Activated naive CD8-positive, alpha-beta T cell treated with anti-CD3 and anti-CD28 coated beads, Interleukin-2, amount 10 ng/mL, durations not matched to agents 7 days and 5 days (primary cell): ENCODE measurements at regions not wholly inside any gene's neighbourhood (a gene's known extent, or its start where the extent isn't known, plus 50 kb on each side); places are given as distances from the start of the nearest gene placed in this dataset.

Source experiments
- ATAC-seq: fragments of 150-1000 bp; cut with Tn5 transposase; one replicate; pipeline ENCODE4 v1.10.0; 2021; ENCODE audit warnings: low read depth, moderate library complexity
- POLR2A ChIA-PET: fragments of 350-600 bp; sonication (Branson Sonifier 250); formaldehyde crosslinking; loops from one replicate; lab custom pipeline; 2021; ENCODE audit warnings: antibody characterized with exemption; lab: Charles Lee
- DNase-seq: peaks from one replicate; pipeline ENCODE4 v3.0.0; 2021
- H3K27ac Mint-ChIP-seq: one replicate; pipeline ENCODE4 v1.8.0; 2022; ENCODE audit warnings: mild to moderate bottlenecking, mixed read lengths
- H3K27me3 Mint-ChIP-seq: one replicate; pipeline ENCODE4 v1.8.0; 2022; ENCODE audit warnings: mild to moderate bottlenecking, moderate library complexity, mixed read lengths
- H3K36me3 Mint-ChIP-seq: one replicate; pipeline ENCODE4 v1.8.0; 2021; ENCODE audit warnings: mild to moderate bottlenecking, mixed read lengths
- H3K4me1 Mint-ChIP-seq: one replicate; pipeline ENCODE4 v1.8.0; 2021; ENCODE audit warnings: mixed read lengths
- H3K4me3 Mint-ChIP-seq: one replicate; pipeline ENCODE4 v1.8.0; 2022; ENCODE audit warnings: mild to moderate bottlenecking, moderate library complexity, mixed read lengths
- H3K9me3 Mint-ChIP-seq: one replicate; pipeline ENCODE4 v1.8.0; 2021; ENCODE audit warnings: mixed read lengths

DNA sequence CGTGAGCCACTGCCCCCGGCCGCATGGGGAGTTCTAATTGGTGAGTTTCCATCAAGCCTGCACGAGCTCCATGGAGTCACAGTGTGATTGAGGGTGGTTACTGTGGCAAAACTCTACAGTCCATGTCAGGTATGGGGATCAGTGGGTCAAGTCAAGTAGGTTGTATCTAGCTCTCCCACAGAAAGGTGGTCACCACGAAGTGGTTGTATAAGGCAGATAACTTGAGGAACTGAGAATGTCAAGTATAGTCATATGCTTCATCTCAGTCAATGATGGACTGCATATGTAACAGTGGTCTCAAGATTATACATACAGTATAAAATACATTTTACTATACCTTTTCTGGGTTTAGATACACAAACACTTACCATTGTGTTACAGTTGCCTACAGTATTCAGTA lies 348.6 kb upstream of the ZP4 start:
- no peaks in the 10 kb centered on the region for H3K27me3 Mint-ChIP-seq
- no peak overlapping the region for H3K4me3 Mint-ChIP-seq
- H3K36me3 Mint-ChIP-seq = no peaks in the 10 kb centered on the region
- POLR2A ChIA-PET = no interaction called here
- ATAC-seq = no peak
- no peaks in the 10 kb centered on the region for H3K9me3 Mint-ChIP-seq
- no peak for DNase-seq
- no peak overlapping the region for H3K27ac Mint-ChIP-seq
- no peaks in the 10 kb centered on the region for H3K4me1 Mint-ChIP-seq

- ATAC-seq (no peak), DNase-seq (no peak)
- H3K36me3 Mint-ChIP-seq = no peaks in the 10 kb centered on the region
- POLR2A ChIA-PET = no interaction called here
- no peaks in the 10 kb centered on the region for H3K27me3 Mint-ChIP-seq
- H3K27ac Mint-ChIP-seq = no peak overlapping the region
- H3K4me1 Mint-ChIP-seq = no peaks in the 10 kb centered on the region
- peaks cover 3% of the 10 kb centered on the region for H3K9me3 Mint-ChIP-seq
- H3K4me3 Mint-ChIP-seq = no peak overlapping the region
Measured at GRCh38 chr1:238233966-238234365, 343.2 kb upstream of the ZP4 start.

DNA sequence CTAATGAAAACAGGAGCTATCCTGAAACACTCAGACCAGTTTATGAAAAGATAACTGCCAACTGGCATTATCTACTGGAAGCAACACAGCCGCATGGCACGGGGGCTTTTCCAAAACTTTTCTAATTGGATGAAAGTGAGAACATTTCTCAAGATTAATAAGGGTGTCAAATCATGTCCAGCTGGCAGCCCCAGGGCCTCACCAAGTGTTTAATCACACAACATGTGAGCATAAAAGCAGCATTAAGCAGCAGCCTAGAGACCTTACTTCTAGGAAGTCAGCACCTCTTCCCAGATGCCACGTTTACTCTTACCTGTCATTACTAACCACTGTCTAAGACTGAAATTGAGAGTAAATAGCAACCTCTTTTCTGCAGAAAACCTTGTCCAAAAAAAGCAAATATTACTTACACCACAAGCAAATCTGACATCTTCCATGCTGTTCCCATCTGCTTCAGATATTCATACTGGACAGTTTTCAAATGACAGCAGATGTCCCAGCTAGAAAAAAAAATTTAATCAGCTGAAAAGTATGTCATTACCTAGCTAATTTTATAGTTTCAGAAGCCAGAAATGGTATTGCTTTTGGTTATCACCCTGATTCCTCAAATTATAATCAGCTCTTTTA lies 341.5 kb upstream of the ZP4 start:
- Mint-ChIP-seq H3K27me3 (no peaks in the 10 kb centered on the region), H3K36me3 (no peaks in the 10 kb centered on the region), H3K27ac (no peak overlapping the region), H3K9me3 (peaks cover 3% of the 10 kb centered on the region), H3K4me1 (no peaks in the 10 kb centered on the region), H3K4me3 (no peak overlapping the region)
- ATAC-seq (no peak), DNase-seq (no peak)
- POLR2A ChIA-PET = no interaction called here

- Mint-ChIP-seq H3K36me3 (no peaks in the 10 kb centered on the region), H3K4me3 (no peak overlapping the region), H3K27me3 (no peaks in the 10 kb centered on the region), H3K4me1 (no peaks in the 10 kb centered on the region), H3K27ac (no peak overlapping the region), H3K9me3 (peaks cover 3% of the 10 kb centered on the region)
- POLR2A ChIA-PET = no interaction called here
- no peak for DNase-seq
- ATAC-seq = no peak
Measured at GRCh38 chr1:238226810-238227209, 336.1 kb upstream of the ZP4 start.

DNA sequence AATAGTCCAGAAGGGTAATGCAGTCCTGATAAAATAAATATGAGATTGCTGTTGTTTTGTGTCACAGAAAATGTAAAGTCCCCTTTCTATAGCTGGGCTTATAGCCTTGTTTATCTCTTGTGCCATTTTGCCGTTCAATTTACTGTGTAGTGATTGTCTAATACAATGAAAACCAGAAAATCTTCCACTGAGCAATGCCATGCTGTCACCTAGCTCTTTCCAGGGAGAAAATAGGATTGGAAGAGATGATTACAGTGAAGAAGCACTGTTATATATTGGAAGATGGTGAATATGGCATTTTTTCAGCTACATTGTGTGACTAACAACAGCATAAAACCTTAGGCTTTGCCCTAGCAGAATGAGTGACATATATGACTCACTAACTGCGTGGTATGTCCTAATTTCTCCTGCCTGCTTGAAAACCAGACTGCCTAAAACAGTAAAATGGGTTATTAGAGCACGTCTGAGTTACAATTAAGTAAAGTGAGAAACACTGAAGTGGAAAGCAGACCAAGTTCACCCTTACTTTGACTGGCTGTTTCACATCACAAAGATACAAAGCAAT lies 332.4 kb upstream of the ZP4 start:
- ATAC-seq (no peak), DNase-seq (no peak)
- H3K9me3 Mint-ChIP-seq = no peaks in the 10 kb centered on the region
- no peaks in the 10 kb centered on the region for H3K36me3 Mint-ChIP-seq
- no peaks in the 10 kb centered on the region for H3K4me1 Mint-ChIP-seq
- no peaks in the 10 kb centered on the region for H3K27me3 Mint-ChIP-seq
- H3K4me3 Mint-ChIP-seq = no peak overlapping the region
- POLR2A ChIA-PET = no interaction called here
- no peak overlapping the region for H3K27ac Mint-ChIP-seq

DNA sequence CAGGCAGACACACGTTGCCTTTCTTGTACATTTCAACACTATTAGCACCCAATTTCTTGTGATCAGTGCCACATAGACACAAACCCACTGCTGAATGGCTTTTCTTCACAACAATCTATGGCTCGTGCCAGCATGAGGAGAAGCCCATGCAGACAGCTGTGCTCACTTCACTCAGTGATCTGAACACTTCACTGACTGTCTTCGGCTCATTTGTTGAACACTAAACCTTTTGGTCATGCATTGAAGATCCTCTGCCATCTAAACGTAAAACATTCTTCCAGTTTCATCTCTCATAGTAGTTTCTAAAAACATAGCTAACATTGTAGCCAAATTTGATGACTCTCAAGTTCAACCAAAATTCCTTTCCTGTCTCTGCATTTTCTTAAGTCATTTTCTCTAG lies 331.0 kb upstream of the ZP4 start:
- ATAC-seq = no peak
- no peaks in the 10 kb centered on the region for H3K9me3 Mint-ChIP-seq
- POLR2A ChIA-PET = no interaction called here
- H3K4me3 Mint-ChIP-seq = no peak overlapping the region
- no peaks in the 10 kb centered on the region for H3K4me1 Mint-ChIP-seq
- DNase-seq = no peak
- no peak overlapping the region for H3K27ac Mint-ChIP-seq
- H3K36me3 Mint-ChIP-seq = no peaks in the 10 kb centered on the region
- H3K27me3 Mint-ChIP-seq = no peaks in the 10 kb centered on the region

DNA sequence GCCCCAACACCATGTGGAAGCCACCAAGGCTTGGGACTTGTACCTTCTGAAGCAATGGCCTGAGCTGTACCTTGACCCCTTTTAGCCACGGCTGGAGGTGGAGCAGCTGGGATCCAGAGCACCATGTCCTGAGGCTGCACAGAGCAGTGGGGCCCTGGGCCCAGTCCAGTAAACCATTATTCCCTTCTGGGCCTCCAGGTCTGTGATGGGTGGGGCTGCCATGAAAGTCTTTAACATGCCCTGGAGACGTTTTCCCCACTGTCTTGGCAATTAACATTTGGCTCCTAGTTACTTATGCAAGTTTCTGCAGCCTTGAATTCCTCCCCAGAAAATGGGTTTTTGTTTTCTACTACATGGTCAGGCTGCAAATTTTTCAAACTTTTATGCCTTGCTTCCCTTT lies 323.7 kb upstream of the ZP4 start:
- ATAC-seq (no peak), DNase-seq (no peak)
- Mint-ChIP-seq H3K36me3 (no peaks in the 10 kb centered on the region), H3K27me3 (no peaks in the 10 kb centered on the region), H3K4me3 (no peak overlapping the region), H3K9me3 (no peaks in the 10 kb centered on the region), H3K4me1 (no peaks in the 10 kb centered on the region), H3K27ac (no peak overlapping the region)
- POLR2A ChIA-PET = no interaction called here

GRCh38 chr1:238205045-238205662 lies 314.4 kb upstream of the ZP4 start:
- no peaks in the 10 kb centered on the region for H3K36me3 Mint-ChIP-seq
- H3K9me3 Mint-ChIP-seq = peaks cover 4% of the 10 kb centered on the region
- no peak overlapping the region for H3K4me3 Mint-ChIP-seq
- no peak overlapping the region for H3K27ac Mint-ChIP-seq
- H3K4me1 Mint-ChIP-seq = no peaks in the 10 kb centered on the region
- no peaks in the 10 kb centered on the region for H3K27me3 Mint-ChIP-seq
- POLR2A ChIA-PET = no interaction called here
- ATAC-seq = no peak
- DNase-seq = no peak

DNA sequence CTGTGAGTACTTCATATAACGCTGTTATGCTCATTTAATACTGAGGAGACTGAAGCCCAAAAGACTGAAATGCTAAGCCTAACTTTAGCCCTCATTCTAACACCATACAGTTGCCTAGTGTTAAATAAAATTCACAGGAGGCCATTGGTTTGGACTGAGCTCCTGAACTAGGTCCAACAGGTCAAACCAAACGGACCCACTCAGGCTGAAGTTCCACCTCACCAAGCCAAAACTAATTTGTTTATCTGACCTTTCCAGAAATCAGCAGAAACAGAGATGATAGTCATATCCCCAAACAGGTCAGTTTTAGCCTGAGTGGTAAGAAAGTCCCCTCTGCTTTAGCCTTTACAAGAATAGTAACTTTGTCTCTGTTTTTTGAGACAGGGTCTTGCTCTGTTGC lies 311.3 kb upstream of the ZP4 start:
- ATAC-seq = no peak
- no peak for DNase-seq
- POLR2A ChIA-PET = no interaction called here
- H3K4me3 Mint-ChIP-seq = no peak overlapping the region
- H3K36me3 Mint-ChIP-seq = no peaks in the 10 kb centered on the region
- no peaks in the 10 kb centered on the region for H3K4me1 Mint-ChIP-seq
- H3K9me3 Mint-ChIP-seq = peaks cover 2% of the 10 kb centered on the region
- H3K27ac Mint-ChIP-seq = no peak overlapping the region
- no peaks in the 10 kb centered on the region for H3K27me3 Mint-ChIP-seq

DNA sequence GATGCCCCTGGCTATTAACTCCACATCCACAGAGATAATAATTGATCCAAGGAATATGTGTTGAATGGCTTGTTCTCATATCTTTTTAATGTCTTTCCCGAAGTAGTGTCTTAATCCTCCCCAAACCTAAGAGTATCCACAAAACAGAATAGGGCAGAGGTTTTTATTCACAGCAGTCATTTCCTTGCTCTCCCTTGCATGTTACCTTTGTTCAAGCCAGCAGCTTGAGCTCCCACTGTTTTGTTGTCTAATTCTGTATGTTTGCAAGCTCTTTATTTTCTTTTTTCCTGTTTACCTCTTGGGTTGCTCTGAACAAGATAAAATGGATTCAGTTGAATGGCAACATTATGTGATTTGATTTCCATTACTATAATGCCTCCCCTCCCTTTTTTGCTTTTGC lies 308.6 kb upstream of the ZP4 start:
- ATAC-seq = no peak
- Mint-ChIP-seq H3K4me3 (no peak overlapping the region), H3K36me3 (no peaks in the 10 kb centered on the region), H3K27me3 (no peaks in the 10 kb centered on the region), H3K4me1 (no peaks in the 10 kb centered on the region), H3K9me3 (no peaks in the 10 kb centered on the region), H3K27ac (no peak overlapping the region)
- POLR2A ChIA-PET = no interaction called here
- DNase-seq = no peak

- DNase-seq (no peak), ATAC-seq (no peak)
- H3K36me3 Mint-ChIP-seq = no peaks in the 10 kb centered on the region
- no peaks in the 10 kb centered on the region for H3K27me3 Mint-ChIP-seq
- POLR2A ChIA-PET = no interaction called here
- no peaks in the 10 kb centered on the region for H3K4me1 Mint-ChIP-seq
- H3K9me3 Mint-ChIP-seq = no peaks in the 10 kb centered on the region
- H3K4me3 Mint-ChIP-seq = no peak overlapping the region
- H3K27ac Mint-ChIP-seq = no peak overlapping the region
Measured at GRCh38 chr1:238196516-238196915, 305.8 kb upstream of the ZP4 start.

GRCh38 chr1:238191170-238191569 lies 300.4 kb upstream of the ZP4 start:
- Mint-ChIP-seq H3K9me3 (peaks cover 4% of the 10 kb centered on the region), H3K4me3 (no peak overlapping the region), H3K36me3 (no peaks in the 10 kb centered on the region), H3K27me3 (no peaks in the 10 kb centered on the region), H3K27ac (no peak overlapping the region), H3K4me1 (no peaks in the 10 kb centered on the region)
- DNase-seq (no peak), ATAC-seq (no peak)
- POLR2A ChIA-PET = no interaction called here

GRCh38 chr1:238187575-238187949 lies 296.8 kb upstream of the ZP4 start:
- no peaks in the 10 kb centered on the region for H3K36me3 Mint-ChIP-seq
- ATAC-seq (no peak), DNase-seq (no peak)
- no peaks in the 10 kb centered on the region for H3K4me1 Mint-ChIP-seq
- H3K4me3 Mint-ChIP-seq = no peak overlapping the region
- peaks cover 6% of the 10 kb centered on the region for H3K9me3 Mint-ChIP-seq
- no peaks in the 10 kb centered on the region for H3K27me3 Mint-ChIP-seq
- POLR2A ChIA-PET = no interaction called here
- H3K27ac Mint-ChIP-seq = no peak overlapping the region

GRCh38 chr1:238186887-238187574 lies 296.3 kb upstream of the ZP4 start:
- Mint-ChIP-seq H3K36me3 (no peaks in the 10 kb centered on the region), H3K9me3 (peaks cover 6% of the 10 kb centered on the region), H3K4me1 (no peaks in the 10 kb centered on the region), H3K27me3 (no peaks in the 10 kb centered on the region), H3K4me3 (no peak overlapping the region), H3K27ac (no peak overlapping the region)
- DNase-seq (no peak), ATAC-seq (no peak)
- POLR2A ChIA-PET = no interaction called here
